ENCODE measurements at regions not wholly inside any gene's neighbourhood (a gene's known extent, or its start where the extent isn't known, plus 50 kb on each side); places are given as distances from the start of the nearest gene placed in this dataset.
"Not testable (repeated sequence)": the region's sequence is repeated elsewhere in the genome, so short reads cannot be mapped to it uniquely, and the experiment has no call there.

- TF ChIP-seq CTCF, EZH2 (IDR thresholded peaks at IDR 0.05): not testable (repeated sequence)
Observed at GRCh38 chr11:71780771-71781170, 52.2 kb upstream of the DEFB108B start.
